Trophoblast cell (in vitro differentiated cells and primary cell): ENCODE measurements at regions not wholly inside any gene's neighbourhood (a gene's known extent, or its start where the extent isn't known, plus 50 kb on each side); places are given as distances from the start of the nearest gene placed in this dataset.

Source experiments
- DNase-seq, 2 donors: peaks; one replicate each; pipeline ENCODE4 v3.0.0-alpha.2; 2016
- H2AFZ ChIP-seq: 2 replicates; pipeline ENCODE4 v1.6.1; 2013; ENCODE audit warnings: low read length, moderate library complexity, mild to moderate bottlenecking; ENCODE audit not compliant: insufficient read depth, poor library complexity
- H2AK5ac ChIP-seq: 2 replicates; pipeline ENCODE4 v1.6.1; 2013; ENCODE audit warnings: mild to moderate bottlenecking, low read length
- H2BK120ac ChIP-seq: 2 replicates; pipeline ENCODE4 v1.6.1; 2013; ENCODE audit warnings: low read length, mild to moderate bottlenecking, moderate library complexity; ENCODE audit not compliant: insufficient read depth, poor library complexity
- H2BK12ac ChIP-seq: 2 replicates; pipeline ENCODE4 v1.6.1; 2013; ENCODE audit warnings: mild to moderate bottlenecking, low read length, moderate library complexity
- H2BK5ac ChIP-seq: 2 replicates; pipeline ENCODE4 v1.6.1; 2013; ENCODE audit warnings: low read length, low read depth, moderate library complexity, mild to moderate bottlenecking; ENCODE audit not compliant: poor library complexity
- H3K14ac ChIP-seq: 2 replicates; pipeline ENCODE4 v1.6.1; 2013; ENCODE audit warnings: mild to moderate bottlenecking, low read length
- H3K18ac ChIP-seq: 2 replicates; pipeline ENCODE4 v1.6.1; 2013; ENCODE audit warnings: mild to moderate bottlenecking, low read length
- H3K23ac ChIP-seq: 2 replicates; pipeline ENCODE4 v1.6.1; 2013; ENCODE audit warnings: low read length
- H3K27ac ChIP-seq: 2 replicates; pipeline ENCODE4 v1.5.1; 2013; ENCODE audit warnings: low read depth, mild to moderate bottlenecking, inconsistent platforms, low read length, moderate library complexity
- H3K27me3 ChIP-seq: 2 replicates; pipeline ENCODE4 v1.6.1; 2013; ENCODE audit warnings: inconsistent platforms, mild to moderate bottlenecking, low read length, moderate library complexity; ENCODE audit not compliant: insufficient read depth
- H3K36me3 ChIP-seq, 2 experiments: 1 replicate in 1 of 2; 2 replicates in 1 of 2; pipeline ENCODE4 v1.6.1; 2013; ENCODE audit warnings: low read length in 2 of 2, mild to moderate bottlenecking in 2 of 2, moderate library complexity in 1 of 2; ENCODE audit not compliant: insufficient read depth in 2 of 2, control insufficient read depth in 1 of 2
- H3K4ac ChIP-seq: 2 replicates; pipeline ENCODE4 v1.6.1; 2013; ENCODE audit warnings: low read depth, mild to moderate bottlenecking, low read length, moderate library complexity
- H3K4me1 ChIP-seq, 2 experiments: 1 replicate in 1 of 2; 2 replicates in 1 of 2; pipeline ENCODE4 v1.6.1; 2013; ENCODE audit warnings: low read length in 2 of 2, mild to moderate bottlenecking in 2 of 2, moderate library complexity in 1 of 2; ENCODE audit not compliant: insufficient read depth in 2 of 2, control insufficient read depth in 1 of 2
- H3K4me2 ChIP-seq: 2 replicates; pipeline ENCODE4 v1.6.1; 2013; ENCODE audit warnings: inconsistent platforms, mild to moderate bottlenecking, low read length, moderate library complexity
- H3K4me3 ChIP-seq: 2 replicates; pipeline ENCODE4 v1.5.1; 2013; ENCODE audit warnings: mild to moderate bottlenecking, low read depth, low read length, inconsistent platforms
- H3K79me1 ChIP-seq: one replicate; pipeline ENCODE4 v1.6.1; 2013; ENCODE audit warnings: low read length
- H3K79me2 ChIP-seq: 2 replicates; pipeline ENCODE4 v1.6.1; 2013; ENCODE audit warnings: low read length, mild to moderate bottlenecking; ENCODE audit not compliant: control insufficient read depth, insufficient read depth, poor library complexity
- H3K9ac ChIP-seq: 2 replicates; pipeline ENCODE4 v1.6.1; 2013; ENCODE audit warnings: mild to moderate bottlenecking, low read length
- H3K9me3 ChIP-seq: 2 replicates; pipeline ENCODE4 v1.6.1; 2013; ENCODE audit warnings: low read depth, mild to moderate bottlenecking, control low read depth, inconsistent platforms, low read length; ENCODE audit not compliant: insufficient read depth
- H4K12ac ChIP-seq: 2 replicates; pipeline ENCODE4 v1.6.1; 2013; ENCODE audit warnings: low read depth, mild to moderate bottlenecking, low read length, moderate library complexity
- H4K8ac ChIP-seq: 2 replicates; pipeline ENCODE4 v1.6.1; 2013; ENCODE audit warnings: low read depth, mild to moderate bottlenecking, low read length, moderate library complexity
- H4K91ac ChIP-seq: one replicate; pipeline ENCODE4 v1.6.1; 2013; ENCODE audit warnings: low read depth, mild to moderate bottlenecking, low read length, moderate library complexity
- WGBS: extraction: QIAGEN DNeasy Blood & Tissue Kit; methylation state at CpG from one replicate; pipeline ENCODE4 v1.1.7; 2013; ENCODE audit warnings: missing lambda C conversion rate; ENCODE audit not compliant: insufficient read length, insufficient coverage; ENCODE audit errors: extremely low coverage; 5-methylcytosine and 5-hydroxymethylcytosine counted together

DNA sequence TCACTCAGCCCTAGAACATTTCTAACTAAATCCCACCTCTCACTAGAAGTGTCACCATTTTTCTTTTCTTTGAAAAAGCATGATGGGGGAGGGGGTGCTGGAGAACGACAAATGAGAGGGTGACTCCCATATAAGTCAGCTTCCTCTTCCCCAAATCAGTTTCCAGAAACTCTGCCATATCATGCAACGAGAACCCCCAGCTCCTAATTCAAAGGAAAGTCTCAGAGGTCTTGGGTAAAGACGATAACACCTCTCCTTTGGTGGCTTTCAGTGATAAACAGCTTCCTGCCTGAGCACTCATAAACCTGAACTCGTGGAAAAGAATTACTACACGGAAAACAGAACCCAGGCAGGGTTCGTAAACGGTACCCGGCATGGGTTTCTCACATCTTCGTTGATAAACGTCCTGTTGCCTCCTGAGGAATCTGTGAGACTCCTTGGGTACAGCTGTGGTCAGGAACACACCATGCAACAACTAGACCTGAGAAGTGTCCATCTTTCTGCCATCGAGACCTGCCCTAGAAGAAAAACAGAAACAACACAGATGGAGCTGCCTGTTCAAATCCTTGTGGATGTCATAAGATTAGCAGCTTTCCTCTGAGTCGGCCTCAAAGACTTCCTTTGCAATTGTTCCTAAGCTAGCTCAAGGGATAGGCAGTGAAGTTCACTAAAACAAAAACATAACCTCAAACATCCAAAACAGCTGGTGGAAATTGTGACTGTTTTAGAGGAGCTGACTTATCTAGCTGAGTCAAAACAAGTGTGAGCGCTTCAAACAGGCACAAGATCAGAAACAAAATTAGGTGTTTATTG is 185.8 kb upstream of the PRDM1 start:
- no peak overlapping the region for H3K27ac ChIP-seq
- H3K14ac ChIP-seq: no peak overlapping the region
- H3K18ac ChIP-seq: no peak overlapping the region
- no peak for DNase-seq
- H4K12ac ChIP-seq: no peak overlapping the region
- no peak overlapping the region for H4K8ac ChIP-seq
- no peak overlapping the region for H2AFZ ChIP-seq
- H2BK5ac ChIP-seq: no peak overlapping the region
- no peak overlapping the region for H3K4me3 ChIP-seq
- H3K4ac ChIP-seq: no peak overlapping the region
- H3K9me3 ChIP-seq: no peaks in the 10 kb centered on the region
- peaks cover 3 to 7% of the 10 kb centered on the region in 2 experiments for H3K4me1 ChIP-seq
- no peak overlapping the region for H3K4me2 ChIP-seq
- H3K79me2 ChIP-seq: no peaks in the 10 kb centered on the region
- H3K27me3 ChIP-seq: no peaks in the 10 kb centered on the region
- H3K36me3 ChIP-seq: no peaks in the 10 kb centered on the region
- H3K79me1 ChIP-seq: no peaks in the 10 kb centered on the region
- no CpG with 5 or more reads among the region's 13 CpGs for WGBS
- no peak overlapping the region for H3K9ac ChIP-seq
- no peak overlapping the region for H4K91ac ChIP-seq
- H2BK120ac ChIP-seq: no peak overlapping the region
- no peak overlapping the region for H3K23ac ChIP-seq
- no peak overlapping the region for H2BK12ac ChIP-seq
- no peak overlapping the region for H2AK5ac ChIP-seq

DNA sequence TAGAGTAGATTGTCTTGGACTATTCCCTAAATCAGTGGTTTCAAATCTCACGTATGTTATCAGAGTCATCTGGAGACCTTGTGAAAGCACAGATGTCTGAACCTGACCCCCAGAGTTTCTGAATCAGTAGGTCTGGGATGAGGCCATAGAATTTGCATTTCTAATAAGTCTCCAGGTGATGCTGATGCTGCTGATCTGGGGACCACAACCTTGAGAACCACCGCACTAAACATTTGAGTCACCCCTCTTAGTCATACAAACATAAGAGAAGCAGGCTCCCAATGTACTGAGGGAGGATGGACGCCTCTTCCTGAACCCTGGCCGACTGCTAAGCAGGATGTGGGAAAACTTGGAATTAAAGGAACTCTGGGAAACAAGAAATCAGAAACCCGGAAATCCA is 187.8 kb upstream of the PRDM1 start:
- WGBS: no CpG with 5 or more reads among the region's 5 CpGs

DNA sequence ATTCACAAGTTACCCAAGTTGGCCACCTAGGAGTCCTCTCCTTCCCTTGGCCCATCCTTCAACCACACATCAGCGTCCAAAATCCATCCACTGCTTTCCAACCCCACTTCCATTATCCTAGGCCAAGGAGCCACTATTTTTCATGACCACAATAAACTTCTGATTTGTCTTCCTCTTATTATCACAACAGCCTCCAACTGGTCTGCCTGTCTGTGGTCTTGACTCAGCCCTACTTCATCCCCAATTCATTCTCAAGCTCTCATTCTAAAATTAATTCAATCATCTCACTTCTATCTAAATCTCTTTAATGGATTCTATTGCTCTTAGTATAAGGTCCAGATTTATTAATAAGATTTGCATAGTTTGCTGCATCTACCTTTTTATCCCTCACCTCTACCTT is 189.0 kb upstream of the PRDM1 start:
- Histone ChIP-seq H3K14ac (no peak overlapping the region), H3K27ac (no peak overlapping the region), H2BK120ac (no peak overlapping the region), H3K4me1 (peaks cover 3 to 7% of the 10 kb centered on the region in 2 experiments), H3K23ac (no peak overlapping the region), H2BK12ac (no peak overlapping the region), H3K4me3 (no peak overlapping the region), H2AFZ (no peak overlapping the region), H3K4me2 (no peak overlapping the region), H3K79me2 (no peaks in the 10 kb centered on the region), H3K4ac (no peak overlapping the region), H4K8ac (no peak overlapping the region), H2BK5ac (no peak overlapping the region), H3K9me3 (no peaks in the 10 kb centered on the region), H3K36me3 (no peaks in the 10 kb centered on the region), H3K79me1 (no peaks in the 10 kb centered on the region), H3K9ac (no peak overlapping the region), H2AK5ac (no peak overlapping the region), H3K27me3 (no peaks in the 10 kb centered on the region), H4K12ac (no peak overlapping the region), H3K18ac (no peak overlapping the region), H4K91ac (no peak overlapping the region)
- DNase-seq: no peak
- WGBS: no CpG with 5 or more reads among the region's 1 CpG

More for the DNA sequence above, 187.8 kb upstream of the PRDM1 start:
- Histone ChIP-seq H3K23ac (no peak overlapping the region), H3K79me2 (no peaks in the 10 kb centered on the region), H3K27ac (no peak overlapping the region), H3K4me1 (peaks cover 3 to 7% of the 10 kb centered on the region in 2 experiments), H3K14ac (no peak overlapping the region), H3K36me3 (no peaks in the 10 kb centered on the region), H4K8ac (no peak overlapping the region), H3K18ac (no peak overlapping the region), H2BK12ac (no peak overlapping the region), H2BK120ac (no peak overlapping the region), H3K4ac (no peak overlapping the region), H4K12ac (no peak overlapping the region), H3K79me1 (no peaks in the 10 kb centered on the region), H3K9me3 (no peaks in the 10 kb centered on the region), H2AK5ac (no peak overlapping the region), H2BK5ac (no peak overlapping the region), H2AFZ (no peak overlapping the region), H3K27me3 (no peaks in the 10 kb centered on the region), H3K4me3 (no peak overlapping the region), H3K9ac (no peak overlapping the region), H3K4me2 (no peak overlapping the region), H4K91ac (no peak overlapping the region)
- DNase-seq: no peak

DNA sequence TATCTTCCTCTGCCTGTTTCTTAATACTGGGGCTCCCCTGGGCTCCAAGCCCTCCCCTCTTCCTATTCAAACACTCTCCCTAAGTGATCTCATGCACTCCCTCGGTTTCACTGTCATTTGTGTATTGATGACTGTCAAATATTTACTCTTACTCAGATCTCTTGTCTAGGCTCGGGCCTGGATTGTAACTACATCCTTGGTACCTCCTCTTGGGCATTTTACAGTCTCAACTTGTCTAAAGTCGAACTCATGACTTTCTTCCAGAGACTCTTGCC is 189.4 kb upstream of the PRDM1 start:
- H3K79me1 ChIP-seq: no peaks in the 10 kb centered on the region
- H3K4ac ChIP-seq: no peak overlapping the region
- H3K79me2 ChIP-seq: no peaks in the 10 kb centered on the region
- no peak overlapping the region for H4K8ac ChIP-seq
- no peak overlapping the region for H2BK120ac ChIP-seq
- DNase-seq: no peak
- H2AK5ac ChIP-seq: no peak overlapping the region
- H3K27me3 ChIP-seq: no peaks in the 10 kb centered on the region
- no peak overlapping the region for H3K9ac ChIP-seq
- H3K9me3 ChIP-seq: no peaks in the 10 kb centered on the region
- H3K23ac ChIP-seq: no peak overlapping the region
- no peak overlapping the region for H2BK12ac ChIP-seq
- no peak overlapping the region for H3K4me2 ChIP-seq
- WGBS: no CpG with 5 or more reads among the region's 3 CpGs
- no peak overlapping the region for H3K14ac ChIP-seq
- no peak overlapping the region for H3K27ac ChIP-seq
- H3K4me1 ChIP-seq: peaks cover 3 to 7% of the 10 kb centered on the region in 2 experiments
- no peak overlapping the region for H2BK5ac ChIP-seq
- H3K4me3 ChIP-seq: no peak overlapping the region
- H2AFZ ChIP-seq: no peak overlapping the region
- H3K18ac ChIP-seq: no peak overlapping the region
- H4K91ac ChIP-seq: no peak overlapping the region
- H3K36me3 ChIP-seq: no peaks in the 10 kb centered on the region
- H4K12ac ChIP-seq: no peak overlapping the region
